ENCODE measurements at regions not wholly inside any gene's neighbourhood (a gene's known extent, or its start where the extent isn't known, plus 50 kb on each side); places are given as distances from the start of the nearest gene placed in this dataset.

DNA sequence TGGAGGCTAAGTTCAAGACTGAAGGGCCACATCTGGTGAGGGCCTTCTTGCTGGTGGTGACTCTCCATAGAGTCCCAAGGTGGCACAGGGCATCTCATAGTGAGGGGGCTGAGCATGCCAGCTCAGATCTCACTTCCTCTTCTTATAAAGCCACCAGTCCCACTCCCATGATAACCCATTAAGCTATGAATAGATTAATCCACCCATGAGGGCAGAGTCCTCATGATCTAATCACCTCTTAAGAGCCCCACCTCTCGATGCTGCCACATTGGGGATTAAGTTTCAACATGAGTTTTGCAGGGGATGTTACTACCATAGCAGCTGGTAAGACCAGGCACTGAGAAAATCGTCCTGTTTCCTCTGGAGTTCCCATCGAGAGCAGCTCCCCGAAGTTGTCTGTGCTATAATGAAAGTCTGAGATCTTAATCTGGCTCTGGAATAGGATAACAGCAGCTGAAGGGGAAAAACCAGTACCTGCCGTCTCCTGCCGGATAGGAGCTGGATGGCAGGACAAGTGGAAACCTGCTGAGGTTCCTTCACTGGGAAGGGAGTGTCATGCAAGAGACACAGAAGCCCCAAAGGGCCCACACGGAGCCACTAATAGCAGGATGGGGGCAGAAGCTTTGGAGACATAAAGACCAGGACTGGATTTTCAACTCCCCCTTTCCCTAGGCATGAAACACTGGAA, 79.5 kb upstream of the EPHB3 start:
- TF ChIP-seq CTCF (IDR thresholded peaks at IDR 0.05) (no peak), POLR2A (IDR thresholded peaks at IDR 0.05) (no peak), POLR2AphosphoS5 (IDR thresholded peaks at IDR 0.05; ENCODE audit: insufficient read depth in 1 of 2, low read depth in 1 of 2) (no peak)
- no peak overlapping the region for H3K27ac ChIP-seq
- no peak overlapping the region for H3K4me3 ChIP-seq
- peaks cover 6% of the 10 kb centered on the region for H3K4me1 ChIP-seq
- H3K27me3 ChIP-seq: no peaks in the 10 kb centered on the region
- no peaks in the 10 kb centered on the region for H3K36me3 ChIP-seq
- peak in 1 of 2 donors; percentile 54 for DNase-seq (ENCODE audit: extremely low spot score in 2 of 2)
- intact Hi-C loops (cut with DNase I): no loop called here
- H3K9me3 ChIP-seq: no peaks in the 10 kb centered on the region

- Histone ChIP-seq H3K4me3 (no peak overlapping the region), H3K9me3 (no peaks in the 10 kb centered on the region), H3K27ac (no peak overlapping the region), H3K36me3 (no peaks in the 10 kb centered on the region), H3K27me3 (no peaks in the 10 kb centered on the region), H3K4me1 (peaks cover 15% of the 10 kb centered on the region)
- intact Hi-C loops (cut with DNase I): no loop called here
- TF ChIP-seq CTCF (IDR thresholded peaks at IDR 0.05) (no peak), POLR2AphosphoS5 (IDR thresholded peaks at IDR 0.05; ENCODE audit: insufficient read depth in 1 of 2, low read depth in 1 of 2) (no peak), POLR2A (IDR thresholded peaks at IDR 0.05) (no peak)
- no peak for DNase-seq (ENCODE audit: extremely low spot score in 2 of 2)
These were observed 76.3 kb upstream of the EPHB3 start for GRCh38 chr3:184485241-184485640.

DNA sequence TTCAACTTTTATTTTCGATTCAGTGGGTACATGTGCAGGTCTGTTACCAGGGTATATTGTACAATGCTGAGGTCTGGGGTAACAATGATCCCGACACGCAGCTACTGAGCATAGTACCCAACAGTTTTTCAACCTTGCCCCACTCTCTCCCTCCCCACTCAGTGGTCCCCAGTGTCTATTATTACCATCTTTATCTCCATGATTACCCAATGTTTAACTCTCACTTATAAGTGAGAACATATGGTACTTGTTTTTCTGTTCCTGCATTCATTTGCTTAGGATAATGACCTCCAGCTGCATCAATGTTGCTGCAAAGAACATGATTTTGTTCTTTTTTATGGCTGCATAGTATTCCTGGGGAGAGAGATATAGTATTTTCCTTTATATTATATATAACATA, 75.7 kb upstream of the EPHB3 start:
- Histone ChIP-seq H3K4me3 (no peak overlapping the region), H3K27me3 (no peaks in the 10 kb centered on the region), H3K27ac (no peak overlapping the region), H3K9me3 (no peaks in the 10 kb centered on the region), H3K4me1 (peaks cover 15% of the 10 kb centered on the region), H3K36me3 (no peaks in the 10 kb centered on the region)
- peak in 1 of 2 donors; percentile 13 for DNase-seq (ENCODE audit: extremely low spot score in 2 of 2)
- TF ChIP-seq POLR2AphosphoS5 (IDR thresholded peaks at IDR 0.05; ENCODE audit: insufficient read depth in 1 of 2, low read depth in 1 of 2) (no peak), POLR2A (IDR thresholded peaks at IDR 0.05) (no peak), CTCF (IDR thresholded peaks at IDR 0.05) (no peak)
- intact Hi-C loops (cut with DNase I): no loop called here

- DNase-seq (ENCODE audit: extremely low spot score in 2 of 2): no peak
- Histone ChIP-seq H3K27me3 (no peaks in the 10 kb centered on the region), H3K9me3 (no peaks in the 10 kb centered on the region), H3K4me1 (peaks cover 21% of the 10 kb centered on the region), H3K36me3 (no peaks in the 10 kb centered on the region), H3K4me3 (no peak overlapping the region), H3K27ac (no peak overlapping the region)
- TF ChIP-seq POLR2A (IDR thresholded peaks at IDR 0.05): no peak
- no peak for TF ChIP-seq POLR2AphosphoS5 (IDR thresholded peaks at IDR 0.05; ENCODE audit: insufficient read depth in 1 of 2, low read depth in 1 of 2)
- TF ChIP-seq CTCF (IDR thresholded peaks at IDR 0.05): no peak
- intact Hi-C loops (cut with DNase I): no loop called here
These were observed 75.0 kb upstream of the EPHB3 start for GRCh38 chr3:184486614-184487013.

DNA sequence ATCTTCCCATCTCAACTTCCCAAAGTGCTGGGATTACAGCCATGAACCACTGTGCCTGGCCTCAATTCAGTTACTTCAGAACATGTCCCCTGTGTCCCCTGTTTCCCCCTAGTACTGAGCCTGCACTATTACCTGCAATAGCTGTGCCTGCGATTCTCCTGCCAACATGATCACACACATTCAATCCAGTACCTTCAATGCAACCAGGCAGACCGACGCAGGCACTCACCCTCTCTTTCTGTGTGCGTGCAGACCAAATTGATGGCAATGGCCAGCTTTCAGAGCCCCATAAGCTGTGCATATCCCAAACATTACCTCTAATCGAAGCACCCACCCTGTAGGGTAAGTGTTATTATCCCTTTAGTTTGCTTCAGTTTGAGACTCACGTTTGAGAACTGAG, 73.0 kb upstream of the EPHB3 start:
- Histone ChIP-seq H3K36me3 (no peaks in the 10 kb centered on the region), H3K27me3 (no peaks in the 10 kb centered on the region), H3K4me1 (peaks cover 27% of the 10 kb centered on the region), H3K9me3 (no peaks in the 10 kb centered on the region), H3K27ac (no peak overlapping the region), H3K4me3 (no peak overlapping the region)
- intact Hi-C loops (cut with DNase I): no loop called here
- peak in 1 of 2 donors; percentile 80 for DNase-seq (ENCODE audit: extremely low spot score in 2 of 2)
- TF ChIP-seq CTCF (IDR thresholded peaks at IDR 0.05): no peak
- no peak for TF ChIP-seq POLR2AphosphoS5 (IDR thresholded peaks at IDR 0.05; ENCODE audit: insufficient read depth in 1 of 2, low read depth in 1 of 2)
- TF ChIP-seq POLR2A (IDR thresholded peaks at IDR 0.05): no peak

All from vagina (tissue), 2 donors.